GM19397 (cell line): ENCODE measurements at regions not wholly inside any gene's neighbourhood (a gene's known extent, or its start where the extent isn't known, plus 50 kb on each side); places are given as distances from the start of the nearest gene placed in this dataset.

ENCODE experiments used
- ATAC-seq: cut with Tn5 transposase; IDR thresholded peaks from one replicate; pipeline ENCODE4 v1.9.1; 2021; ENCODE audit warnings: mild to moderate bottlenecking, moderate library complexity; ENCODE audit not compliant: unreplicated experiment

DNA sequence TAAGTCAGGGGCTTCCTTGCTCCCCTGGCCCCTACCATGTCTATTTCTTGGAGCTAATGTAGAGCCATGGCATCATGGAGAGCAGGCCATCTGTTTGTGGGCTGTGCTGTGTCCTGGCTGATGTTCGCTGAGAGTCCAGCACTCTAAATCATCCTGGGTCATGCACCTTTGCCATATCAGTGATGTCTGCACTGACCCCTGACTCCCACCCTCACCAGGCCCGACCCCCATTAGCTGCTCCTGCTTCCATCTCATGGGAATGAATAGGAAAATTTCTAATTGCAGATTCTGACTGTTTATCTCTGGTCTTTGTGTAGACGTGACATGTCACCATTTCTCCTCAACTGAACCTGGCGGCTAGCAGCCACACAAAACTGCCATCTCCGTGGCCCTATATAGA is 236.9 kb downstream of the NSG2 start:
- no peak for ATAC-seq

- no peak for ATAC-seq
Observed at GRCh38 chr5:174283211-174284005, 237.9 kb downstream of the NSG2 start.

- ATAC-seq = no peak
Observed at GRCh38 chr5:174284873-174285272, 239.4 kb downstream of the NSG2 start.

GRCh38 chr5:174287761-174288160 is 242.3 kb downstream of the NSG2 start:
- no peak for ATAC-seq

DNA sequence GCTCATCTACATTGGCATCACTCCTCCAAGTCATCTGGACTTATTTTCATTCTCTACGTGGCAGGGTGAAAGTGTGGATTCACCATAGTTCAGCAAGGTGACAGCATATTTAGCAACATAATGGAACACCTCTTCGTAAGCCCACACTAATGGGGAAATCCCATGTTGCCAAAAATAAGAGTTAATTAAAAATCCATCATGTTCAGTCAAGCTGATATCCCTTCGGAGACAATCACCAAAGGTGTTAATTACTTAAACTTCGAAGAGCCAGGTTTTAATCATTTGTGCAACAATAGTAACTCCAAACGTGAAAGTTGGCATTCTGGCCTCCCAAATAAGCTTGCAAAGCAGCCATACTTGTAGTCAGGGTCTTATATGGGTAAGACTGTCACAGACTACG is 242.9 kb downstream of the NSG2 start:
- ATAC-seq = no peak

GRCh38 chr5:174291162-174291561 is 245.7 kb downstream of the NSG2 start:
- no peak for ATAC-seq

DNA sequence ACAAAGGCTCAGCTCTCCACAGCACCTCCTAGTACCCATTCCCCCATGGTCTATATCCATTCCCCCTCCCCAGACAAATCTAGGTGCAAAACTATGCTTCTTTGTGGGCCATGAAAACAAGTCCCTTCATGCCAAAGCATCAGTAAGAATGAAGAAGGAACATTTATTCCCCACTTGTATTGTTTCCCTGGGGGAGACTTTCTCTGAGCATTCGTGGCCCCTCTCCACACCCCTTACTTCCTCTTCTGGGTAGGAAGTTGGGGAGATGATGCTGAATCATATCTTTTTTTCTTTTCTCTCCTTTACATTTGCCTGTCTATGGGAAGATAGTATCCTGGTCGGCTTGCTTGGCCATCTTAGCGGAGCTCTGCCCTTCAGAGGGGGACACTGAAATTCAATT is 246.8 kb downstream of the NSG2 start:
- no peak for ATAC-seq

DNA sequence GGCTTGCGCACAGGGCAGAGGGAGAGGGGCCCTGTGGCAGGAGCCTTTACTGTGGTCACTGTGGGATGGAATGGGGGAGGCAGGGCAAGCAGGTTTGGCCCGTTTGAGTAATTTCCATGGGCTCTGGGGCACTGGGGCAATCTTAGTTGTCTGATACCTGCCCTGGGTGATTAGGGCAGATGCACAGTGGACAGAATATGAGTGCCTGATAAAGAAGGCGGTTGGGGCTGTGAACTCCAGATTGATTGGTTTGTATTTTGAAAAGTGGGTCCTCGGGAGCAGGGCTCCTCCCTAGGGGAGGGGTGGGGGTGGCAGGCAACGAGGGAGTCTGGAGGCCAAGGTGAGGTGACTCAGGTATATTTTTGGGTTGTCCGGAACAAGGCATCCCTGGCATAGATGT is 247.5 kb downstream of the NSG2 start:
- no peak for ATAC-seq

GRCh38 chr5:174293481-174293880 is 248.0 kb downstream of the NSG2 start:
- no peak for ATAC-seq

- no peak for ATAC-seq
Observed at GRCh38 chr5:174294891-174295620, 249.6 kb downstream of the NSG2 start.

DNA sequence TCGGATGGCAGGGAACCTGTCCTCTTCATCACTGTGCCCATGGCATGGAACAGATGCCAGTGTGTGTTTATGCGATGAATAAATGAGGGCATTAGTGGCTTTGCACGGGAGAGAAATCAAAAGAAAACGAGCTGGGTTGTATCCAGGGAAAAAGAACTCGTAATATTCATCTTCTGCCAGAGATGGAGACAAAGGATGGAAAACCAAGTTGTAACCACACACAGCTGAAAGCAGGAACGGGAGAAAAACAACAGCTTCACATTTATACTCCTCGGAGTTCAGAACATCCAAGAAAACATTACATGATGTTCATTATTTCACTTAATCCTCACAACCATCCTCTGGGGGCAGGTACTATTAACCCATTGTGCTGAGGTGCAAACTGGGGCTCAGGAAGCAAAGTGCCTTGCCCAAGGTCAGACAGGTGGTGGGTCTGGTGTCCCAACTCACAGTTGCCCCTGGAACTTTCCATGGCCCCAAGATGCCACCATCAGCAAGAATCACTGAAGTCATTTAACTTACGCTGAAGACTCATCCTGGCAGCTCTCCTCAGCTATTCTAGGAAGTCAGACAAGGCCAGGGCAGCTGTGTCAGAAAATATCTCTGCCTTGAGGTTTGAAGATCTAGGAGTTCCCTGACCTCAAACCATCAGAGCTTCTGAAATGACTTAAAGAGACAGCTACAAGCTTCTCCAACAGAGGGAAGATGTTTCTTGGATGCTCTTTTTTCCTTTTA is 250.4 kb downstream of the NSG2 start:
- no peak for ATAC-seq

DNA sequence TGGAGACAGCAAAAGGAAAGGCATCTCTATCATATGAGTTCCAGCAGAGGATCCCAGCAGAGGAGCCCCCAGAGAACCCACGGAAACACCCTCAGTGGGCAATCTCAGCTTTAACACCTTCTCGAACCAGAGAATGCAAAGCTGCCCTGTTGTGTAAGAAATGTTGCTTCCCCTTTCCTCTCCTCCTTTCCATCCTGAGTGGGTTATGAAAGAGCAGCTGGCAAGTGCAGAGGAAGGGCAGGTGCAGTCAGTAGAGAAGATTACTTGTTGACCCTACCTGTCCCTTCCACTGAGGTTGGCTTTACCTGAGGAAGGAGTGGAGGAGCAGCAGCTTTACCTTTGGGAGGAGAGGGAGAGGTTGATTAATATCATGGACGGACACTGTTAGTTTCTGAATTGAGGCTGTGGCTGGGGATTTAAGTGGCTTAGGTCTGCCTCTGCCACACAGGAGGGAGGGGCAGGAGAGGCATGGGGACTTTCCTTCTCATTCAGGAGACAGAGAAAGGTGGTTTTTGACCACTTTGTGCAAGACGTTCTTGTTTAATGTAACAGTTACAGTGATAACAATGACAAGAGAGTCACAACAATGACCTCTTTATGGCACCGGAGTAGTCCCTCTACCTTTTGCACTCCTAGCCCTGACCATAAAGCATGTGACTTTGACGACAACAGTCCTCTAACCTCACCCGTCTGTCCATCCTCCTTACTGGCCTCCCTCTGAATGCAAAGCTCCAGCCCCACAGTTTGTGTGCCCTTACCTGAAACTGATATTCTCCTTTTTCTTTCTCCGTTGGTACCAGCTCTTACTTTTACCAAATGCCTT is 254.8 kb downstream of the NSG2 start:
- ATAC-seq = no peak

DNA sequence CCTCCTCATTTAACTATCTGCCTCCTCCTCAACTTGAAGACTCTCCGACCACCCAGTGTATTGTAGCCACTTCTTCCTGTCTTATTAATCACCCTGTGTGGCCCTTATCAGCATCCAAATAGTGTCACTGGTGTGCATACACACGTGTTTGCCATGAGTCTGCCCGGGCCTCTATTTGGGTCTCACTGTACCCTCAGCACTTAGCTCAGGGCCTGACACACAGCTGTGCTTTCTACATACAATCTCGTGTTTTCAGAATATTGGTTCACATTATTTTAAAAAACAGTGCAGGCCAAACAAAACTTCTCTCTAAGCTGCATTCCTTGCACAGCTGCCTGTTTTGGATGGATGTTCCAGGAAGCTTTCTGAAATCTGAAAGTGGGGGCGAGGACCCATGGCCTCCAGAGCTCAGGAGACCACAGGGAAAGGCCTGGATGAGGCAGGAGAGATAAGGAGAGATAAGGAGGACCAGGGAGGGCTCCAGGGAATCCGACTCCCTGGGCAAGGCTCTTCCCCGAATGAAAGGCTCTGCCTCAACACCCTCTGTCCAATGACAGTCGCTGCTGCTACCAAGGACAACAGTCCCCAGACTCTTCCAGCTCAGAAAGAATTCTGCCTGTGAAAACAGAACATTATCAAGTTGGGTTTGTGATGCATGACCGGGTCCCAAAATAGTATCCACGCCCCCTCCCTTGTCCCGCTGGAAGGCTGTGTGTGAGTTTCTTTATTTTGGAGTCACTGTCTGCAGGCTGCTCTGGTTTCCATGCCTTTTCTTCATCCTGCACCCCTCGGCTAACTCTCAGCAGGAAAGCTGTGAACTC is 255.6 kb downstream of the NSG2 start:
- ATAC-seq = no peak

DNA sequence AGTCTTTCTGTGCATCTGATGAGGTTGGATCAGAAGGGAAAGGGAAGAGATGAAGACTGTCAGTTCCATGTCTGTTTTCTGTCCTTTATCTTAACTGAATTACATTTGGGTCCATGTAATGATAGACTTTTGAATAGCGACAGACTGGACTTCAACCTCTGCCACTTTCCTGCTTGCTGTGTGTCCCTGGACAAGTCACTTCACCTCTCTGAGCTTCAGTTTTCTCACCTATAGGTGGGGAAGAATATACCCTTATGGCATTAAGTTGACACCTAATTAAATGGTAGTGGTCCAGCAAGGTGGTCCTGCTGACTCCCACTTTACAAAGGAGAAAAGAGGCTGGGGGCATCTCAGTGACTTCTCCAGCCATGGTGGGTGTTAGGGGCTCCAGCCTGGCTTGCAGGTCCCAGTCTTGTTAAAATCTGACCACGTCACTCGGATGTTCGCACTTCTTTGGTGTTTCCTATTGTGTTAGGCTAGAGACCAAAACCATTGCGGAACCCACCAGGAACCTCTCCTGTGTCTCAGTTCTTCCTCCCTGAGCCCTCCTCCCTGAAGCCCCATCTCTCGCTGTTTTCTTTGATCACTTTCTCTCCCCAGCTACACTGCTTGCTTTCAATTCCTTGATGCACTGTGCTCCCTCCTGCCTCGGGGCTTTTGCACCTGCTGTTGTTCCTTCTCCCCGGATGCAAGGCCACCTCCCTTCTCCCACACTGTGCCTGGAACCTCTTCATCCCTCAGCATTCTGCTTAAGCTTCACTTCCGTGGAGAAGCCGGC is 256.5 kb downstream of the NSG2 start:
- no peak for ATAC-seq

- ATAC-seq = no peak
Observed at GRCh38 chr5:174303035-174303434, 257.5 kb downstream of the NSG2 start.

- no peak for ATAC-seq
Observed at GRCh38 chr5:174303437-174304045, 258.0 kb downstream of the NSG2 start.

- no peak for ATAC-seq
Observed at GRCh38 chr5:174305241-174305681, 259.8 kb downstream of the NSG2 start.

GRCh38 chr5:174306345-174307030 is 261.0 kb downstream of the NSG2 start:
- no peak for ATAC-seq
